Germinal center (tissue), 1 donor: ENCODE measurements at regions not wholly inside any gene's neighbourhood (a gene's known extent, or its start where the extent isn't known, plus 50 kb on each side); places are given as distances from the start of the nearest gene placed in this dataset.
"Not testable (repeated sequence)": the region's sequence is repeated elsewhere in the genome, so short reads cannot be mapped to it uniquely, and the experiment has no call there.

ENCODE experiments used
- DNase-seq: peaks from one replicate; pipeline ENCODE4 v3.0.0; 2012; ENCODE audit warnings: mixed read lengths, low spot score

GRCh38 chr9:80732506-80732905, 956.8 kb downstream of the TLE1 start:
- DNase-seq = no peak

DNA sequence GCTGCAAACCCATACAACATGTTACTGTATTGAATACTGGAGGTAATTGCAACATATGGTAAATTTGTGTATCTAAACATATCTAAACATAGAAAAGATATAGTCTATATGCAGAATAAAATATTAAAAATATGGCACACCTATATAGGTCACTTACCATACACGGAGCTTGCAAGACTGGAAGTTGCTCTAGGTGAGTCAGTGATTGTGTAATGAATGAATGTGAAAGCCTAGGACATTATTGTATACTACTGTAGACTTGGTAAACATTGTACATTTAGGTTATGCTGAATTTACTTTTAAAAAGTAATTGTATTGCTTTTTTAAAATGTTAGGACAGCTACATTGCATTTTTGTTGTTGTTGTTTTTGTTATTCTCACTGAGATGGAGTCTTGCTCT, 968.8 kb downstream of the TLE1 start:
- no peak for DNase-seq

GRCh38 chr9:80707120-80707519, 982.2 kb downstream of the TLE1 start:
- DNase-seq = no peak

- no peak for DNase-seq
Measured at GRCh38 chr9:80701061-80701460, 988.3 kb downstream of the TLE1 start.

DNA sequence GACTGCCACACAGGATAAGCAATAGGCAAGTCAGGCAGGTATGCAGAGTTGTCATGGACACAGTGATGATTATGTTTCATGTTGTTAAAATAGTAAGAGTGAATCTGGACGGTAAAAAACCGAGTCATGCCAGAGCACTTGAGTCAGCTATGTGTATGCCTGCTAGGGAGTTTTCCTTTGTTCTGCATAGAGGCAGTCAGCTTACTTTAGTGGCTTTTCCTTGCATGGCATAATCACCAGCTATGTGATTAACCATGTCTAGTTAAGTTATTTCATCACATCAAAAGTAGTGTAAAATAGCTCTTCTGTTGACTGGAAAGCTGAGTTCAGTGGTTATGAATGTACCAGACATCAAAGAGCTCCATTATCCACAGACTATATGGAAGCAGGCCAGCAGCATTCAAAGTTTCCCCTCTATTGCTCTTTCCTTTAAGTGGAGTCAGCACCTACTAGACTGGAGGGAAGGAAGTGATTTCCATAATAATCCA, 989.8 kb downstream of the TLE1 start:
- DNase-seq = no peak

DNA sequence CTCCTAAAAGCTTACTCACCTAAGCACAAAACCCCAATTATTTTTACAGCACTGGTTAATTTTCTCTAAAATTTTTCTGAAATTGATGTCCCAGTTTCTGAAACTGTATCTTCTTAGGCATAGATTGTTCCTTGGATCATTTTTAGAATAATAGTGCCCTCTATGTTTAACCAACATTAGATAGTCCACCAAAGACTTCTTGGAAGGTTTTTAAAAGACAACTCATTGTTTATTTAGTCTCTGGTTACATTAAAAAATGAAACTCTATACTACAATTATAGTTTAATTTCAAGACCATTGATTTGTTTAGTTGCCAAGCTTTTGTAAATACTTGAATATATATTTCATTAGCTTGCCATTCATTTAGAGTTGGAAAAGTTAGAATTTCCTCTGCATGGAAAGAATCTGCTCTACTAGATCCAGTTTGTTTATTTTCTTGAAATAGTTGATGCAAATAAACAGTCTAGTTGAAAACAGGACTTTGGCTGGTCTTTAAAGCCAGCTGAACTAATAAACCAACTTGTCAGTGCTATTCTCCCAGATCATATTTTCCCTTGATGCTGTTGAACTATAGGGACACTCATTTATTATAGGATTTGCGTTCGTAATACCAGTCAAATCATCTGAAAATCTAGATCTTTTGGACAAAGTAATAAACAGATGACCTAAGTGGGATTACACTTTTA, 990.5 kb downstream of the TLE1 start:
- DNase-seq = no peak

- DNase-seq = no peak
Measured at GRCh38 chr9:80692751-80693150, 996.6 kb downstream of the TLE1 start.

DNA sequence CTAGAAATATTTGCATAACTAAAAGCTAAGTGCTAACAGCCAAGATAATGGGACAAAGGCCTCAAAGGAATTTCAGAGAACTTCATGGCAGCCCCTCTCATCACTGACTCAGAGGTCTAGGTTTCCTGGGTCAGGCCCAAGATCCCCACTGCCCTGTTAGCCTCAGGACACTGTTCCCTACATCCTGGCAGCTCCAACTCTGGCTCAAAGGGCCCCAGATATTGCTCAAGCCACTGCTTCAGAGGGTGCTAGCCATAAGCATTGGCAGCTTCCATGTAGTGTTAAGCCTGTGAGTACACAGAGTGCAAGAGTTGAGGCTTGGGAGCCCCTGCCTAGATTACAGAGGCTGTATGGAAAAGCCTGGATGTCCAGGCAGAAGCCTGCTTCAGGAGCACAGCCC, 998.1 kb downstream of the TLE1 start:
- DNase-seq = no peak

GRCh38 chr9:80690349-80690939, 998.9 kb downstream of the TLE1 start:
- DNase-seq = no peak

GRCh38 chr9:80679916-80680315, 1009.4 kb downstream of the TLE1 start:
- no peak for DNase-seq

DNA sequence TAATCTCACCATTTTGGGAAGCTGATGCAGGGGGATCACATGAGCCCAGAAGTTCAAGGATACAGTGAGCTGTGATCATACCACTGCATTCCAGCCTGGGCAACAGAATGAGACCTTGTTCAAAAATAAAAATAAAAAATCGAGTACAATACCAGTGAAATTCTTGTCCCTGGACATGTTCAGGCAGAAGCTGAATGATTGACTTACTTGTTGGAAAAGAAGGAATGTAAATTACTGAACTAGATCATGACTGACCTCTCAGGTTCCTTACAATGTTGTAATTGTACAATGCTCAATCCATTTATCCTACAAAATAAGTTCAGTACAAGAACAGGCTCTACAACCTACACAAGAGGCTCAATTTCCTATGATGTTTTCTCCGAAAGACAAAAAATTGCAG, 1010.4 kb downstream of the TLE1 start:
- no peak for DNase-seq

DNA sequence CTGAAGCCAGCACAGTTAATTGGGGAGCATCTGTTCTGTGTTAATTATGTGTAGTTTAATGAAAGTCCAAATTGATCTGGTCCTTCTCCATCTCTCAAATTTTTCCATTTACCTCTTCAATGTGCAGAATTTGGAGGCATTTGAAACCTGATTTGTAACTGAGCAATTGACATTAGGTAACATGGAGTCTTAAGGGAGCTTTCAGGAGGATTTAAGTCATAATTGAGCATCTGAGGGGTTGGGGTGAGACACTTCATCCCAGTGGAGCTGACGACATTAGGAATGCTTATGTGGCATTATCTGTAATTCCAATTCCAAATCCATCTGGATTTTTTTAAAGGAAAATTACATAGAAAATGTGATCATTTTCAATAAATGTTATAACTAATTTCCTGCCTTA, 1015.9 kb downstream of the TLE1 start:
- no peak for DNase-seq

DNA sequence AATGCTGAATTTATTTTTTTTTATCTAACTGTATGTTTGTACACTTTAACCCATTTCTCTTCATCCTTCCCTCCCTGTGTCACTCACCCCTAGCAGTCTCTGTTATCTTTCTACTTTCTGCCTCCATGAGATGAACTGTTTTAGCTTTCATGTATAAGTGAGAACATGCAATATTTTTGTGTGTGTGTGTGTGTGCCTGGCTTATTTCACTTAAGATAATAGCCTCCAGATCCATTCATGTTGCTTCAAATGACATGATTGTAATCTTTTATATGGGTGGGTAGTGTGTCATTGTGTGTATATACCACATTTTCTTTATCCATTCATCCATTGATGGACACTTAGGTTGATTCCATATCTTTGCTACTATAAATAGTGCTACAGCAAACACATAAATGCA, 1023.9 kb downstream of the TLE1 start:
- no peak for DNase-seq

DNA sequence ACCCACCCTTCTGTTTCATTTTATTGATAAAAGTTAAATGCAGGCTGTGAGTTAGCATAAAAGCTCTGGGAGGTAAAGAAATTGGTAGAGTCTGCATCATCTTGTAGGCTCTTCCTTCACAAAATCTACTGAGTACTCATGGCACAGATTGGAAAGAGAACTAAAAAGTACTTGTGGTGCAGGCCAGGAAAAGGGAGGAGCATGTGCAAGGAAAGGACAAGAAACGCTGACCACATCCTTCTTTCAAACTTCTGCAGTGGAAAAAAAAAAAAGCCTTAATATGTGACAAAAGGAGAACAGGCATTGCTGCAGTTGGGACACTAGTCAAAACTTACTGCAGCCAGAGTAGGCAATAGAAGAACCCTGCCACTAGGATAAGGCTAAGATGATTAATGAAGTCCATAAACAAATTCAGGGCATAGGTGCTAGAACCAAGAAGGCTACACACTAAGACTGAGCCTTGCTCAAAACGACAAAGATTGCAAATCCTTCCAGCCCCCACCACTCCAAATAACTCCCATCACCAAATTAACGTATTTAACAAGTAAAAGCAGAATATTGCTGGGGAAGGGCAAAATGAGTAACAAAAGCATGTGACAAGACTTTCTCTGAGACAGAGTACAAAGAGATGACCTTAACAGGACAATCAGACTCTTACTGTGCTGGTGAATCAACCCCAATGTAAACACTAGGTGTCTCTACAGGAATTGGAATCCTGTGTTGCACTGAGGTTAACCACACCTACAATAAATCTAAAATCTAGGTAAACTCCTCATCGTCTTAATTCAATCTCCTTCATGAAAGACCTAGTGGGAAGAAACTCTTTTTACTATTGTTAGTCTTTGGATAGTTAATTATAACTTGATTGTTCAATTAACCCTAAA, 1024.8 kb downstream of the TLE1 start:
- DNase-seq = no peak

- DNase-seq = not testable (repeated sequence)
Measured at GRCh38 chr9:80659751-80660150, 1029.6 kb downstream of the TLE1 start.

GRCh38 chr9:80651044-80651443, 1038.3 kb downstream of the TLE1 start:
- no peak for DNase-seq

- DNase-seq = no peak
Measured at GRCh38 chr9:80649496-80649895, 1039.9 kb downstream of the TLE1 start.

GRCh38 chr9:80649001-80649420, 1040.3 kb downstream of the TLE1 start:
- DNase-seq = no peak

DNA sequence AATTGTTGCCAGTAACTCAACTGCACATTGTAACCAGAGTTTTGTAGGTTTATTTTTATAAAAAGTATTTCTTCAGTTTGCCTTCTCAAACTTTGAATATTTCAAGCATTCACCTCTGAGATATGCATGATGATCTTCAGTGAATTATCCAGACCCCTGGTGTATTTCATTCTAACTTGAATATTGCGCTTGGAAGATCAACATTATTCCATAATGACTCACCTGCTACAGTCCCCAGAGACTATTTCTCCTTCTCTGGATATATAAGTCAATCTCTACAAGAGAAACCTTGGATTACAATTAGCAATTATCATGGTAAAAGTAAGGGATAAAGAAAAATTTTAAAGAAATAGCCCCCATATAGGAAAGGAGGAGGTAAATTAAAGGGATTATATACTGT, 1041.0 kb downstream of the TLE1 start:
- DNase-seq = no peak

GRCh38 chr9:80646211-80646610, 1043.1 kb downstream of the TLE1 start:
- no peak for DNase-seq

DNA sequence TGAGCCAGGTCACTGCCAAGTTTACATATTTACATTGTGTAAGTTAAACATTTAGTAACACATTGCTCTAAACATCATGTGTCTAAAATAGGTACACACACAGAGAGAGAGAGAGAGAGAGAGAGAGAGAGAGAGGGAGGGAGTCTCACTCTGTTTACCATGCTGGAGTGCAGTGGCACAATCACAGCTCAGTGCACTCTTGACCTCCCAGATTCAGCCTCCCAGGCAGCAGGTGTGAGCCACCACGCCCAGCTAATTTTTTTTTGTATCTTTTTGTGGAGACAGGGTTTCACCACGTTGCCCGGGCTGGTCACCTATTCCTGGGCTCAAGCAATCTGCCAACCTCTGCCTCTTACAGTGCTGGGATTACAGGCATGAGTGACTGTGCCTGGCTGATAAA, 1045.3 kb downstream of the TLE1 start:
- no peak for DNase-seq

DNA sequence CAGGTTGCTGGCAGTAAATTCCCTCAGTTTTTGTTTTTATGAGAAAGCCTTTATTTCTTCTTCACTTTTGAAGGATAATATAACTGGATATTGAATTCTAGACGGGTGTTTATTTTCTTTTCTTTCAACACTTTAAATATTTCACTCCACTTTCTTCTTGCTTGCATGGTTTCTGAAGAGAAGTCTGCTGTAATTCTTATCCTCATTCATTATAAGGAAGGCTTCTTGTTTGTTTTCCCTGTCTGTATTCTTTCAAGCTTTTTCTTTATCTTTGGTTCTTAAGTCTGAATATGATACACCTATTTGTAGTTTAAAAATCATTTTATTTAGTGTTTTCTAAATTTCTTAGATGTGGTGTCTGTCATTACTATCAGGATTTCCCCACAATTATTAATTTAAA, 1054.3 kb downstream of the TLE1 start:
- DNase-seq = no peak

DNA sequence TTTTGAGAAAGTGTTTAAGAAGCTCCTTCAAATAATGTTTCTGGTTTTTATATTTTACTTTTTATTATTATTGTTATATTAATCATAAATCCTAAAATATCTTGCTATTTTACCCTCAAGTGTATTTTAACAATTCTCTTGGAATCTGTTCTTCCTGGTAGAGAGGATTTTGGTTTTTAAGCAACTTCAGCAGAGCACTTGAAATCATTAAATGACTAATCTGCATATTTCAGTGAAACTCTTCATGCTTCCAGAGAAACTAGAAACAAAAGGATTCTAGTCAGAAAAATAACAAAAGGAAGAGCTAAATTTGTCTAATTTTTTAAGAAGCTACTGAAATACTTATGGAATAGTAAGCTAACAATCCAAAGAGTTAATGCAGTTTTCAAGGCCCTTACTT, 1057.3 kb downstream of the TLE1 start:
- DNase-seq = no peak
